22Rv1 (cell line): ENCODE measurements at regions not wholly inside any gene's neighbourhood (a gene's known extent, or its start where the extent isn't known, plus 50 kb on each side); places are given as distances from the start of the nearest gene placed in this dataset.

ENCODE experiments used
- H3K27ac ChIP-seq: fragments of 450-650 bp; 2 replicates; pipeline ENCODE4 v1.5.1; 2017
- CTCF ChIP-seq: fragments of 450-650 bp; IDR thresholded peaks from 2 replicates; pipeline ENCODE4 v1.5.1; 2017; ENCODE audit warnings: mild to moderate bottlenecking
- ZFX ChIP-seq: fragments of 450-650 bp; IDR thresholded peaks from 2 replicates; pipeline ENCODE4 v1.6.1; 2017; ENCODE audit warnings: antibody characterized with exemption, borderline replicate concordance

GRCh38 chr12:105698075-105698474, 367.6 kb downstream of the C12orf75 start:
- no peak overlapping the region for H3K27ac ChIP-seq
- no peak for TF ChIP-seq ZFX
- no peak for TF ChIP-seq CTCF

GRCh38 chr12:105699209-105699608, 368.7 kb downstream of the C12orf75 start:
- no peak for TF ChIP-seq ZFX
- H3K27ac ChIP-seq = no peak overlapping the region

GRCh38 chr12:105704787-105705186, 374.3 kb downstream of the C12orf75 start:
- TF ChIP-seq ZFX = no peak
- TF ChIP-seq CTCF = no peak
- H3K27ac ChIP-seq = no peak overlapping the region

DNA sequence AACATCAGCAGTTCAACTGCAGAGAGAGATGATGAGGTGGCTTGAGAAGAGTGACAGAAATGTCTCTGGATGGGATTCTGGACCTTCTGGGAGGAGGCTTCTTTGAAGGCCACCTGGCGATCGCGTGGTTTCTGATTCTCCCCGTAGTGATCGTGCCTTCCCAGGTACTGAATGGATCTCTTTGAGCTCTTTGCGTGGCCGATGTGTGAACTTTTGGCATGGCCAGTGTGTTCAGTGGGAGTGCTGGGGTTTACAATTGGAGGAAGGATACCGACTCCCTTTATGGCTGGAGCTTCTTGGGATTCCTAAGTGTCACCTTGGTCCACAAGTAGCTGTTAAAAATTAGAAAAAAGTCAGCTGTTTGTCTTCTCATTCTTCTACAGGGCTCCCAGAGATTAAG, 374.7 kb downstream of the C12orf75 start:
- no peak for TF ChIP-seq CTCF
- TF ChIP-seq ZFX = no peak
- H3K27ac ChIP-seq = no peak overlapping the region

DNA sequence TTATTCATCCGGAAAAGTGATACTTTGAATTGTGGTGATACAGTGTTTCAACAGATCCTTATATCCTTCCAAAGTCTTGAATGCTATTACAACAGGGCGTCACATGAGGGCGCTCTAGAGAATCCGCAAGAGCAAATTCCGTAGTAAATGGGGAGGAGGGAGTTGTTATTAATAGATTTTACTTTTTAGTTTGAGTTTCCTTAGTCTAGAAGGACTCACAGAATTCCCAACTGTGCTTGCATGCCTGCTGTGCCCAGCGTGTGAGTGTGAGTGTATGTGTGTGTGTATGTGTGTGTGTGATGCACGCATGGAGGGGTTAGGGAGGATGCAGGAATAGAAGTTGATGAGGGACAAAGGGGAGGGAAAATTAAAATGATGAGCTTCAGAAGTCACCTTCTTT, 375.3 kb downstream of the C12orf75 start:
- TF ChIP-seq ZFX = no peak
- TF ChIP-seq CTCF = peak; percentile 97
- no peak overlapping the region for H3K27ac ChIP-seq

DNA sequence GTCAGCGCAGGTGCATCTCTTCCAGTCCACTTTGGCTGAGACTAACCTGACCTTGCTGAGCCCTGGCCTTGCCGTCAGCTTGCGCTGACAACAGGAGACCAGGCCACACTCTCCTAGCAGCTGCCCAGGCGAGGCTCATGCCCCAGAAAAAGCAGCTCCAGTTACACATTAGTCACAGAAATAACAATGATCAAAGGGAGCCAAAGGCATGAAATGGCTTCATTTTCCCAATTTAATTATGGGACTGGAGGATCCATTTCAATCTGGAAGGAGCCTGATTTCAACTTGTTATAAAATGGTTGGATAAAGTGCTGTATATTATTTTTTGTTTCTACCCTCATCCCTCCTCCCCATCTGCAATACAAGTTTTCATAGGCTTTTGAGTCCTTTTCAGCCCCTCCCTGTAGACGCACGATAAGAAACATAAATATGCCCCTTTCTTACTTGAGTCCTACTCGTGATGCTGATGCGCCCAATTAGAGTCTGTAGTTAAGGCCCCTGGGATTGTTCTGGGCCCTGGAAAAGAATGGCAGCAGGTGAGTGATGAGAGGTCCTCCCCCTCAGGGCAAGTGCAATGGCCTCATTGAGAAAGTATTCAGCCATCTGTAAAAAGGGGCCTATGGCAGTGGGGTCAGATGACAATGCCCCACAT, 376.0 kb downstream of the C12orf75 start:
- H3K27ac ChIP-seq = no peak overlapping the region

DNA sequence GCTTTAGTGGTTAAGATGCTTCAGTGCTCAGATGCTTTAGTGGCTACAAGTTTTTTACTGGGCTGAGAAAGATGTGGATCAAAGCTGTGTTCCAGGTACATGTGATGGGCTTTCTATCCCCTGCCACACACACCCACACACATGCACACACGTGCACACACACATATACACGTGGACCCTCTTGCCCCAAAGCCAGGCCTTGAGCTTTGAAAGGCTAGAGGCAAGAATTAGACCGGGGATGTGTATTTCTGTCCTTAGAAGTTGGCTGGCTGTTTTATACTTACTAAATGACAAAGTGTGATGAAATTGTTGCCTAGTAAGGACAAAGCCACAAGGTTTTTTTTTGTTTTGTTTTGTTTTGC, 376.5 kb downstream of the C12orf75 start:
- TF ChIP-seq ZFX (no peak), CTCF (no peak)
- H3K27ac ChIP-seq = no peak overlapping the region

More for the DNA sequence above, 376.0 kb downstream of the C12orf75 start:
- TF ChIP-seq ZFX (no peak), CTCF (no peak)
